Right atrium auricular region (tissue), 2 donors: ENCODE measurements at regions not wholly inside any gene's neighbourhood (a gene's known extent, or its start where the extent isn't known, plus 50 kb on each side); places are given as distances from the start of the nearest gene placed in this dataset.

Experiments
- DNase-seq: peaks from one replicate; pipeline ENCODE4 v3.0.0-alpha.2; 2019; ENCODE audit warnings: low spot score
- H3K27ac ChIP-seq, 2 donors: fragments of 200-600 bp; sonication (generic); 1 replicate in 1 of 2; 2 replicates in 1 of 2; pipeline ENCODE4 v1.5.1; 2016 to 2019
- H3K27me3 ChIP-seq, 2 donors: fragments of 200-600 bp; sonication (generic); one replicate each; pipeline versions ENCODE4 v1.5.1 to v1.6.0; 2017 to 2019
- H3K36me3 ChIP-seq: fragments of 200-600 bp; sonication (generic); one replicate; pipeline ENCODE4 v1.5.1; 2016
- H3K4me1 ChIP-seq, 2 donors: fragments of 200-600 bp; sonication (generic); one replicate each; pipeline versions ENCODE4 v1.5.1 to v1.6.0; 2017 to 2019
- H3K4me3 ChIP-seq, 2 donors: fragments of 200-600 bp; sonication (generic); 1 replicate in 1 of 2; 2 replicates in 1 of 2; pipeline ENCODE4 v1.5.1; 2017 to 2019; ENCODE audit warnings: mild to moderate bottlenecking in 1 of 2, moderate library complexity in 1 of 2
- H3K9me3 ChIP-seq, 2 donors: fragments of 200-600 bp; sonication (generic); one replicate each; pipeline ENCODE4 v1.5.1; 2019
- CTCF ChIP-seq, 2 donors: fragments of 200-600 bp; sonication (generic); IDR thresholded peaks; one replicate each; pipeline ENCODE4 v1.5.1; 2019; ENCODE audit warnings: antibody characterized with exemption in 2 of 2

- no peak overlapping the region for H3K27ac ChIP-seq
- no peaks in the 10 kb centered on the region for H3K36me3 ChIP-seq
- DNase-seq: no peak
- no peaks in the 10 kb centered on the region for H3K4me1 ChIP-seq
- TF ChIP-seq CTCF (IDR thresholded peaks at IDR 0.05): no peak
- H3K27me3 ChIP-seq: no peaks in the 10 kb centered on the region
- H3K9me3 ChIP-seq: no peaks in the 10 kb centered on the region
- H3K4me3 ChIP-seq: no peak overlapping the region
These were observed 273.8 kb upstream of the B3GAT1 start for GRCh38 chr11:134685793-134686380.

- DNase-seq: no peak
- no peaks in the 10 kb centered on the region for H3K9me3 ChIP-seq
- H3K36me3 ChIP-seq: no peaks in the 10 kb centered on the region
- TF ChIP-seq CTCF (IDR thresholded peaks at IDR 0.05): no peak
- no peak overlapping the region for H3K27ac ChIP-seq
- no peak overlapping the region for H3K4me3 ChIP-seq
- H3K27me3 ChIP-seq: no peaks in the 10 kb centered on the region
- no peaks in the 10 kb centered on the region for H3K4me1 ChIP-seq
These were observed 272.5 kb upstream of the B3GAT1 start for GRCh38 chr11:134684576-134684975.

- no peak for DNase-seq
- TF ChIP-seq CTCF (IDR thresholded peaks at IDR 0.05): no peak
- Histone ChIP-seq H3K4me3 (no peak overlapping the region), H3K27ac (no peak overlapping the region), H3K9me3 (no peaks in the 10 kb centered on the region), H3K36me3 (no peaks in the 10 kb centered on the region), H3K4me1 (no peaks in the 10 kb centered on the region), H3K27me3 (no peaks in the 10 kb centered on the region)
These were observed 271.8 kb upstream of the B3GAT1 start for GRCh38 chr11:134683860-134684259.

- H3K4me1 ChIP-seq: no peaks in the 10 kb centered on the region
- DNase-seq: no peak
These were observed 270.5 kb upstream of the B3GAT1 start for GRCh38 chr11:134682577-134682976.

GRCh38 chr11:134679592-134679991 is 267.6 kb upstream of the B3GAT1 start:
- Histone ChIP-seq H3K27ac (no peak overlapping the region), H3K9me3 (no peaks in the 10 kb centered on the region), H3K4me1 (no peaks in the 10 kb centered on the region), H3K36me3 (no peaks in the 10 kb centered on the region), H3K27me3 (no peaks in the 10 kb centered on the region), H3K4me3 (no peak overlapping the region)
- TF ChIP-seq CTCF (IDR thresholded peaks at IDR 0.05): no peak
- no peak for DNase-seq

More at GRCh38 chr11:134682577-134682976, 270.5 kb upstream of the B3GAT1 start:
- no peak for TF ChIP-seq CTCF (IDR thresholded peaks at IDR 0.05)
- H3K9me3 ChIP-seq: no peaks in the 10 kb centered on the region
- H3K4me3 ChIP-seq: no peak overlapping the region
- no peaks in the 10 kb centered on the region for H3K36me3 ChIP-seq
- no peaks in the 10 kb centered on the region for H3K27me3 ChIP-seq
- H3K27ac ChIP-seq: no peak overlapping the region

- Histone ChIP-seq H3K4me1 (no peaks in the 10 kb centered on the region), H3K27ac (no peak overlapping the region), H3K27me3 (no peaks in the 10 kb centered on the region), H3K4me3 (no peak overlapping the region), H3K36me3 (no peaks in the 10 kb centered on the region), H3K9me3 (peaks cover 0 to 7% of the 10 kb centered on the region in 2 donors)
- DNase-seq: no peak
- TF ChIP-seq CTCF (IDR thresholded peaks at IDR 0.05): no peak
These were observed 266.7 kb upstream of the B3GAT1 start for GRCh38 chr11:134678744-134679143.
